Neural cell (in vitro differentiated cells): ENCODE measurements at regions not wholly inside any gene's neighbourhood (a gene's known extent, or its start where the extent isn't known, plus 50 kb on each side); places are given as distances from the start of the nearest gene placed in this dataset.

Experiments used
- CTCF ChIP-seq: fragments of 450-650 bp; IDR thresholded peaks from 2 replicates; pipeline ENCODE4 v1.5.1; 2014; ENCODE audit warnings: antibody characterized with exemption, mild to moderate bottlenecking, moderate library complexity; ENCODE audit not compliant: poor library complexity, severe bottlenecking
- EP300 ChIP-seq: fragments of 450-650 bp; conservative IDR thresholded peaks from 2 replicates; pipeline ENCODE4 v1.6.1; 2014; ENCODE audit warnings: antibody characterized with exemption, mild to moderate bottlenecking, moderate library complexity; ENCODE audit not compliant: poor library complexity, severe bottlenecking
- EZH2 ChIP-seq: fragments of 200-600, 300-800 bp; shearing (Covaris generic), sonication (generic); IDR thresholded peaks from 2 replicates; pipeline ENCODE4 v1.6.1; 2014; ENCODE audit warnings: antibody characterized with exemption, low read length, borderline replicate concordance, mild to moderate bottlenecking; ENCODE audit not compliant: insufficient read depth, poor library complexity, severe bottlenecking
- POLR2AphosphoS5 ChIP-seq: IDR thresholded peaks from 2 replicates; pipeline ENCODE4 v1.6.1; 2012
- RAD21 ChIP-seq: fragments of 450-650 bp; conservative IDR thresholded peaks from 2 replicates; pipeline ENCODE4 v1.6.1; 2014; ENCODE audit warnings: antibody characterized with exemption, mild to moderate bottlenecking, moderate library complexity
- SMC3 ChIP-seq: fragments of 450-650 bp; conservative IDR thresholded peaks from 2 replicates; pipeline ENCODE4 v1.6.1; 2014; ENCODE audit warnings: antibody characterized with exemption, mild to moderate bottlenecking, moderate library complexity; ENCODE audit not compliant: poor library complexity
- TAF1 ChIP-seq: IDR thresholded peaks from 2 replicates; pipeline ENCODE4 v1.6.1; 2012; ENCODE audit warnings: low read depth
- TF ChIP-seq, protein P1 (sequence below): IDR thresholded peaks from 2 replicates; pipeline ENCODE4 v1.6.1; 2012; ENCODE audit warnings: borderline replicate concordance

GRCh38 chr17:33684735-33685134 is 391.6 kb upstream of the ASIC2 start:
- TF ChIP-seq CTCF, result peak; percentile 14
- TF ChIP-seq POLR2AphosphoS5, result peak; percentile 88
- no peak for TF ChIP-seq RAD21
- TF ChIP-seq EZH2, result no peak
- TF ChIP-seq, protein P1, sequence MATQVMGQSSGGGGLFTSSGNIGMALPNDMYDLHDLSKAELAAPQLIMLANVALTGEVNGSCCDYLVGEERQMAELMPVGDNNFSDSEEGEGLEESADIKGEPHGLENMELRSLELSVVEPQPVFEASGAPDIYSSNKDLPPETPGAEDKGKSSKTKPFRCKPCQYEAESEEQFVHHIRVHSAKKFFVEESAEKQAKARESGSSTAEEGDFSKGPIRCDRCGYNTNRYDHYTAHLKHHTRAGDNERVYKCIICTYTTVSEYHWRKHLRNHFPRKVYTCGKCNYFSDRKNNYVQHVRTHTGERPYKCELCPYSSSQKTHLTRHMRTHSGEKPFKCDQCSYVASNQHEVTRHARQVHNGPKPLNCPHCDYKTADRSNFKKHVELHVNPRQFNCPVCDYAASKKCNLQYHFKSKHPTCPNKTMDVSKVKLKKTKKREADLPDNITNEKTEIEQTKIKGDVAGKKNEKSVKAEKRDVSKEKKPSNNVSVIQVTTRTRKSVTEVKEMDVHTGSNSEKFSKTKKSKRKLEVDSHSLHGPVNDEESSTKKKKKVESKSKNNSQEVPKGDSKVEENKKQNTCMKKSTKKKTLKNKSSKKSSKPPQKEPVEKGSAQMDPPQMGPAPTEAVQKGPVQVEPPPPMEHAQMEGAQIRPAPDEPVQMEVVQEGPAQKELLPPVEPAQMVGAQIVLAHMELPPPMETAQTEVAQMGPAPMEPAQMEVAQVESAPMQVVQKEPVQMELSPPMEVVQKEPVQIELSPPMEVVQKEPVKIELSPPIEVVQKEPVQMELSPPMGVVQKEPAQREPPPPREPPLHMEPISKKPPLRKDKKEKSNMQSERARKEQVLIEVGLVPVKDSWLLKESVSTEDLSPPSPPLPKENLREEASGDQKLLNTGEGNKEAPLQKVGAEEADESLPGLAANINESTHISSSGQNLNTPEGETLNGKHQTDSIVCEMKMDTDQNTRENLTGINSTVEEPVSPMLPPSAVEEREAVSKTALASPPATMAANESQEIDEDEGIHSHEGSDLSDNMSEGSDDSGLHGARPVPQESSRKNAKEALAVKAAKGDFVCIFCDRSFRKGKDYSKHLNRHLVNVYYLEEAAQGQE, result peak; percentile 97
- TF ChIP-seq SMC3, result no peak
- TF ChIP-seq EP300, result peak; percentile 79
- TF ChIP-seq TAF1, result peak; percentile 27
